Activated CD4-positive, alpha-beta T cell treated with anti-CD3 and anti-CD28 coated beads for 4 hours (primary cell): ENCODE measurements at regions not wholly inside any gene's neighbourhood (a gene's known extent, or its start where the extent isn't known, plus 50 kb on each side); places are given as distances from the start of the nearest gene placed in this dataset.
A peak's percentile ranks its signal among the peaks of the same experiment; 100 is the strongest.
"Not testable (repeated sequence)": the region's sequence is repeated elsewhere in the genome, so short reads cannot be mapped to it uniquely, and the experiment has no call there.

Experiments used
- DNase-seq, 2 donors: peaks; one replicate each; pipeline ENCODE4 v3.0.0-alpha.2; 2020

- DNase-seq = not testable (repeated sequence)
These were observed 146.1 kb downstream of the ZNF92 start for GRCh38 chr7:65519751-65520150.

DNA sequence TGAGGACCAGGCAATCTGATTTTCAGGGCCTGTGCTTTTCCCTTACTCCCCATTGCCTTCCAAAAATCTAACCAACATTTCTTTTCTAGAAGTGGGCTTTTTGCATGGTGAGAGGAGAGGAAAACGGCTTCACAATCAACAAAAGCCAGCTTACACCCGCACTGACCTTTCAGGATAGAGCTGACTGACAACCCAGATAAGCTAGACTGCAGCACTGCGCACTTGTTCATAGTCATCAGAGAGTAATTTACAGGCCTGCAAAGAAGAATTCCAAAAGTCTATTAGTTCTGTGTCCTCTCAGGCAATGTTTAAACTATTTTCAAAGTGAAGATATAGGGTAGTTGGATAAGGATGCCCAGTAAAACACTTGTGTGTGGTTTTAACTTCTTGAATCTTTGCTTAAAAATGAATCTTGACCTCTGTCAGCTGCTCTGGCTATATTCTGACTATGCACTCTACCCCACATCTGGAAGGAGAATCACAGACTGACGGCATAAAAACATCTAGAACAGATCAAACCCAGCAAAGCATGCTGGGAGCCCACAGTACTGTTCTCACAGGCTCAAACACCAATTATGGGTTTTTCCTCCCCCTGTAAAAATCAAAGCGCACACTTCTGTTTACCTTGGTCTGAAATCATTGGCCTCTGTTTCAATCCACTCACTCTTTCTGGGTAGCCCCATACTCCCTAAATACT is 172.0 kb downstream of the ZNF92 start:
- DNase-seq = not testable (repeated sequence)

- not testable (repeated sequence) for DNase-seq
These were observed 176.2 kb downstream of the ZNF92 start for GRCh38 chr7:65549589-65550443.

GRCh38 chr7:65550444-65550809 is 176.8 kb downstream of the ZNF92 start:
- not testable (repeated sequence) for DNase-seq

GRCh38 chr7:65551042-65551441 is 177.4 kb downstream of the ZNF92 start:
- DNase-seq = not testable (repeated sequence)

DNA sequence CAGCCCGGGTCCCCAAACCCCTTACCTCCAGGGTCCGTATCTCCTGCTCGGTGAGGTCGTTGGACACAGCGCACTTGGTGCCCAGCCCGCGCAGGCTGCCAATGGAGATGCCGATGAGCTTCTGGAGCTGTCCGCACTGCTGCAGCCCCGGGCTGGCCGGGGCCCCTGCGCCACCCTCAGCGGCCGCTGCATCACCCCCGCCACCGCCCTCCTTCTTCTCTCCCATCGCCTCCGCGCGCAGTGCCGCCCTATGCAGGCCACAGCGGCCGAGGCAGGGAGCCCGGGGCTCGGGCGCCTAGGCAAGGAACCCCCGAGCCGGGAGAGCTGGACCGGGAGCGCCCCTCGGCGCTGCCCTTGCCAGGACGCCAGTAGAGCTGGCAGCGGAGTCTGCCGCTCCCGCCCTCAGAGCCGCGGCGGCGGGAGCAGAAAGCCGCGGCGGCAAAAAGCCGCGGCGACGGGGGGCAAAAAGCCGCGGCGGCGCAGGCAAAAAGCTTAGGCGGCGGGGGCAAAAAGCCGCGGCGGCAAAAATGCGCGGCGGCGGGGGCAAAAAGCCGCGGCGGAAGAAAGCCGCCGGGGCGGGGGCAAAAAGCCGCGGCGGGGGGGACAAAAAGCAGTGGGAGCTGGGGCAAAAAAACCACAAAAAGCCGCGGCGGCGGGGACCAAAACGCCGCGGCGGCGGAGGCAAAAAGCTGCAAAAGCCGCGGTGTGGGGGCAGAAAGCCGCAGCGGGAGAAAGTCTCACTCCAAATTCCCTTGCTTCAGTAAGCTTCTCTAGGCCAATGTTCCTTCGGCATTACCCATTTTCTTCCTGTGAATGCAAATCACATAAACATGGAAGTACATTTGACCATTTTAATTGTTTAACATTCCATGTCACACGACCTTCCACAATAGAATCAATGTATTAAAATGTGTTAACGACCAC is 181.2 kb downstream of the ZNF92 start:
- DNase-seq = not testable (repeated sequence)

GRCh38 chr7:65558584-65558983 is 184.9 kb downstream of the ZNF92 start:
- not testable (repeated sequence) for DNase-seq

- not testable (repeated sequence) for DNase-seq
These were observed 188.2 kb downstream of the ZNF92 start for GRCh38 chr7:65561786-65562372.

DNA sequence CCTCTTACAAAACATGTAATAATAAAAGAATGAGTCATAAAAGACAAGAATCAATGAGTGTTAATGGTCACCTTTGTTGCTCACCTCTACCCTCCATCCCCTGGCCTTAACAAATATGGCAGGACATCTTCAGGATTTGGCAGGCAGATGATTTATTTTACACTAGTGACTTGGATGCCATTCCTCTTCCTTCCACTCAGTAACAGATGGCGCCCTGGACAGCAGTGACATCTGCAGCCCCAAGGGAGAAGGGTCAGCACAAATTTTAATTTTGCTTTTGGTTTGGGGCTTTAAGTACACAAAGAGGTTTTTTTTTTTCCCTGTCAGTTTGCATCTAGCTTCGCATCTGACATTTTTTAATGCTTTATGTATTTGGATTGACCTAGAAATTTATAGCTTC is 188.9 kb downstream of the ZNF92 start:
- not testable (repeated sequence) for DNase-seq

- not testable (repeated sequence) for DNase-seq
These were observed 189.7 kb downstream of the ZNF92 start for GRCh38 chr7:65563333-65563732.

GRCh38 chr7:65568226-65568625 is 194.6 kb downstream of the ZNF92 start:
- DNase-seq = not testable (repeated sequence)

DNA sequence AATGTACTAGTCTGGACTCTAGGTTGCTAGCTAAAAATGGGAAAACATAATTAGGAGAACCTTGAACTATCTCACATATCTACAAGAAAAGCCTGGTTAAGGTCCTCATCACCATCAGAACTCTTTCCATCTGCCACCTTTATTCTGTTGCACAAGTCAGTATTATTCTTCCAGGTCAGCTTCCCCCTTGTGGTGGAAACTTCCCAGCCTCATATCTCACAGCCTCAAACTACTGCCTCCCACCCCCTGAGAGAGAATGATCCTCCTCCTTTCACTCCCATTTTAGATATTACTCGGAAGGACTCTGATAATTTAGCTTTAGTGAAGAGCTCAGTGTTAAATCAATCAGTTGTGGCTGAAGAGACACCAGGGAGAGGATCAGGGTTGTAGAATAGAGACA is 197.3 kb downstream of the ZNF92 start:
- not testable (repeated sequence) for DNase-seq

GRCh38 chr7:65572581-65572980 is 198.9 kb downstream of the ZNF92 start:
- DNase-seq = not testable (repeated sequence)

- DNase-seq = not testable (repeated sequence)
These were observed 202.7 kb downstream of the ZNF92 start for GRCh38 chr7:65576370-65576769.

DNA sequence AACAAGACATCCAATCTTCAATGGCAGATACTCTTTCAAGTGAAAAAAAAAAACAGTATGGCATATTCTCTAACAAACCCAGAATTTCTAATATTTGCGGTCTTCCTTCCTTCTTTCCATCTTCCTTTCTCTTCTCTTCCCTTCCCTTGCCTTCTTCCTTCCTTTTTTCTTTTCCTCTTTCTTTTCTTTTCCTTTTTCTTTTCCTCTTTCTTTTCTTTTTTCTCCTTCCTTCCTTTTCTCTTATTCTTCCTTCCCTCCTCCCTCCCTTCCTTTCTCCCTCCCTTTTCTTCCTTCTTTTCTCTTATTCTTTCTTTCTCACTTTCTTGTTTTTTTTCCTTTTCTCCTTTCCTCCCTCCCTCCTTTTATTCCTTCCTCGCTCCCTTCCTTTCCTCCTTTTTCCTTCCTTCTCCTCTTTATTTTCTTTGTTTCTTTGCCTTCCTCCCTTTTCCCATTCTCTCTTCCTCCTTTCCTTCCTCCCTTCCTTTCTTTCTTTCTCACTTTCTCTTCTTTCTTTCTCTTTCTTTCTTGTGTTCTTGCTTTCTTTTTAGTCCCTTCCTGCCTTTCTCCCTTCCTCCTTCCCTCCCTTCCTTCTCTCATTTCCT is 209.0 kb downstream of the ZNF92 start:
- not testable (repeated sequence) for DNase-seq

DNA sequence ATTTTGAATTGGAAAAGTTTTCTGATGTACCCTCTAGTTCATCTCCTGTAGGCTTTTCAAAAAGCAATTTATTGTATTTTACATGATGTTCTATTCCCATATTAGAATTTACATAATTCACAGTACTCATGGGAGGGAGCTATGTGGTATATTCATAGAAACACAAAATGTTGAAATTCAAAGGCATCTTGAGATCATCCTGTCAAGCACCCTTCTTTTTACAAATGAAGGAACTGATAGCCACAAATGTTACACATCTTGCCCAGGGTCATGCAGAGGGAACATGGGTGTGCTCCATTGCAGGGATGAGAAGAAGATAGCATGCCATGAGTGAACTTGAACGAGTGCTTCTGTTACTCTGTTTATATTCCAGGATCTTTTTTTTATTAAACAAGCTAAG is 228.8 kb downstream of the ZNF92 start:
- DNase-seq = not testable (repeated sequence)

GRCh38 chr7:65609131-65609530 is 235.5 kb downstream of the ZNF92 start:
- no peak for DNase-seq

DNA sequence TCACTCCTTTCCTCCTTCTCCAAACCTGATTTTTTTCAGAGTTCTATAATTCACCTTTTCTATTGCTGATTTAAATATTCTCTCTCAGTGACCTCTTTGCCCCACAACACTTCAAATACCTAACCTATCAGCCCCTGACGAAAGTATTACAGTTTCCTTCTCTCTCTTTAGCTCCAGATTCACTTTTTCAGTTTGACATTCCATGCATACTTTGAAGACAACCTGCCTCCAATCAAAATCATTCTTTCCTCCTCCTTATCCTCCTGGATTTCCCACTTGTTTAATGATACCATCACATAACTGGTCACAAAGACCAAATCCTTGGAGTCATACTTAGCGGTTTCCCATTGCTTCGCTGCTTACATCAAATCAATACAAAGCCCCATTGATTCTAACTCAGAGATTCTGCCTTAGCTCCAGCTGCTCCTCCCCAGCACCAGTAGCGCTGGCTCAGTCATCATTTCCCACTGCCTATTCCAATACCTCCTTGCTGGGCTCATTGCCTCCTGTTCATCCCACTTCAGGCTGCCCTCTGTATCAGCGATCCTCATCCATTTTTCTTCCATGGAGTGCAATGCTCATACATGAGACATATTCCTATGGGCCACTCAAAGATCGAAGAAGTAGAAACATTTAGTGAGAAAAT is 240.1 kb downstream of the ZNF92 start:
- not testable (repeated sequence) for DNase-seq

GRCh38 chr7:65616111-65616510 is 242.5 kb downstream of the ZNF92 start:
- DNase-seq = not testable (repeated sequence)

- DNase-seq = not testable (repeated sequence)
These were observed 246.6 kb downstream of the ZNF92 start for GRCh38 chr7:65620216-65620615.

- DNase-seq = peak in 1 of 2 donors; percentile 1
These were observed 248.0 kb downstream of the ZNF92 start for GRCh38 chr7:65621580-65622201.
